PC-9 (cell line): ENCODE measurements at regions not wholly inside any gene's neighbourhood (a gene's known extent, or its start where the extent isn't known, plus 50 kb on each side); places are given as distances from the start of the nearest gene placed in this dataset.
A peak's percentile ranks its signal among the peaks of the same experiment; 100 is the strongest.

Source experiments
- BruUV-seq: library from RNA; stranded (reverse); fragments of 400-500 nt; replicated peaks from 2 replicates; lab custom pipeline; 2021; lab: Mats Ljungman, UMichigan
- CTCF ChIA-PET: fragments of 300-600 bp; sonication (Branson Sonifier 250); formaldehyde crosslinking; loops from one replicate; lab custom pipeline; 2022; ENCODE audit warnings: antibody characterized with exemption; lab: Charles Lee
- POLR2A ChIA-PET: fragments of 300-600 bp; sonication (Branson Sonifier 250); formaldehyde crosslinking; loops from one replicate; lab custom pipeline; 2022; ENCODE audit warnings: antibody characterized with exemption; ENCODE audit not compliant: unreplicated experiment; lab: Charles Lee
- DNase-seq, 2 experiments: peaks; one replicate each; pipeline versions ENCODE4 v3.0.0 to v3.0.0-alpha.2; 2015 to 2022; ENCODE audit warnings: mixed read lengths in 1 of 2
- H2AFZ ChIP-seq: fragments of 200-600 bp; sonication (generic); 2 replicates; pipeline ENCODE4 v1.8.1; 2017; ENCODE audit warnings: antibody characterized with exemption
- H3F3A ChIP-seq: fragments of 200-600 bp; sonication (generic); 2 replicates; pipeline ENCODE4 v1.8.1; 2017; ENCODE audit warnings: antibody characterized with exemption, mild to moderate bottlenecking, low read depth; ENCODE audit not compliant: insufficient read depth
- H3K27ac ChIP-seq: fragments of 200-600 bp; sonication (generic); 2 replicates; pipeline ENCODE4 v1.6.1; 2016; ENCODE audit warnings: mixed run types
- H3K27me3 ChIP-seq: fragments of 200-600 bp; sonication (generic); 2 replicates; pipeline ENCODE4 v1.6.1; 2016; ENCODE audit warnings: low read depth, mixed run types; ENCODE audit not compliant: insufficient read depth
- H3K36me3 ChIP-seq: fragments of 200-600 bp; sonication (generic); 2 replicates; pipeline ENCODE4 v1.6.1; 2016; ENCODE audit warnings: low read depth, mixed run types
- H3K4me1 ChIP-seq: fragments of 200-600 bp; sonication (generic); replicated peaks from 2 replicates; pipeline ENCODE4 v1.6.1; 2016; ENCODE audit warnings: mixed run types; ENCODE audit not compliant: insufficient read depth
- H3K4me2 ChIP-seq: fragments of 200-600 bp; sonication (generic); 2 replicates; pipeline ENCODE4 v1.6.1; 2017; ENCODE audit warnings: mixed run types
- H3K4me3 ChIP-seq: fragments of 200-600 bp; sonication (generic); 2 replicates; pipeline ENCODE4 v1.6.1; 2016; ENCODE audit warnings: mixed run types
- H3K79me2 ChIP-seq: fragments of 200-600 bp; sonication (generic); 2 replicates; pipeline ENCODE4 v1.6.1; 2017; ENCODE audit warnings: low read depth, mixed run types
- H3K9me2 ChIP-seq: fragments of 200-600 bp; sonication (generic); 2 replicates; pipeline ENCODE4 v1.8.1; 2017; ENCODE audit warnings: mild to moderate bottlenecking; ENCODE audit not compliant: insufficient read depth
- H3K9me3 ChIP-seq: fragments of 200-600 bp; sonication (generic); 2 replicates; pipeline ENCODE4 v1.8.1; 2016; ENCODE audit warnings: low read depth; ENCODE audit not compliant: insufficient read depth
- H4K20me1 ChIP-seq: fragments of 200-600 bp; sonication (generic); 2 replicates; pipeline ENCODE4 v1.8.1; 2017; ENCODE audit not compliant: insufficient read depth
- EZH2 ChIP-seq: fragments of 200-600 bp; sonication (generic); IDR thresholded peaks from 2 replicates; pipeline ENCODE4 v1.8.0; 2017; ENCODE audit warnings: antibody characterized with exemption, low read depth
- intact Hi-C: fragments of 100-400 bp; cut with micrococcal nuclease; formaldehyde crosslinking; loops from one replicate; pipeline ENCODE4 v1.10.0; 2022; ENCODE audit not compliant: unreplicated experiment
- TF ChIP-seq, protein P1 (sequence below): fragments of 200-600 bp; sonication (generic); conservative IDR thresholded peaks from 2 replicates; pipeline ENCODE4 v1.6.1; 2017; ENCODE audit warnings: mixed run types, antibody characterized with exemption, mild to moderate bottlenecking, moderate library complexity

DNA sequence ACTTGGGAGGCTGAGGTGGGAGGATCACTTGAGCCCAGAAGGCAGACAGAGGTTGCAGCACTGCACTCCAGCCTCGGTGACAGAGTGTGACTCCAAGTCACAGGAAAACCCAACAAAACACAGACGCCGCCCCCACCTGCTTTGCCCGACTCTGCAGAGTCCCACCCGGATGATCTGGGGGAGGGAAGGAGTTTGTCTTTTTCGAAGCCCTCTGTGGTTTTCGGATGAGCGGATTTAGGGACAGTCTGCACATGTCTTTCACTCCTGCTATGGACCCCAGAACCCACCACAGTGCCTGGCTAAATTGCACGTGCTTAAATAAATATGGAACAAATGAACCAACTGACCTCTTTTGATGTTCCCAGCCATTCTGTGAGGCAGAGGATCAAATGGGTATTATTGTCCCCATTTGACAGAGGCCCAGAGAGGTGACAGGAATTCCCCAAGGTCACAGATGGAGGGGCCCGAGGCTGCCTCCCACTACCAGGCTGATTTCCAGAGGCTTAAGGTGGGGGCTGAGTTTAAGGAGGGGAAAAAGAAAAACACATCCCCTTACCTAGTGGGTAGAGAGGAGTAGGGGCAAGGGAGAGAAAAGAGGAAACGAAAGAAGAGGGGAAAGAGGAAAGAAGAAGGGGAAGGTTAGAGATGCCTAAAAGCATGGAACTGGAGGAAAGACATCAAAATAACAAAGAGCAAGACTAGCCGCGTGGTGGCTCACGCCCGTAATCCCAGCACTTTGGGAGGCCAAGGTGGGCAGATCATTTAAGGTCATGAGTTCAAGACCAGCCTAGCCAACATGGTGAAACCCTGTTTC lies 59.4 kb upstream of the TFRC start:
- H3K79me2 ChIP-seq = no peaks in the 10 kb centered on the region
- H3K4me1 ChIP-seq = peaks cover 89% of the 10 kb centered on the region
- H3K4me3 ChIP-seq = no peak overlapping the region
- TF ChIP-seq EZH2 = no peak
- TF ChIP-seq, protein P1, sequence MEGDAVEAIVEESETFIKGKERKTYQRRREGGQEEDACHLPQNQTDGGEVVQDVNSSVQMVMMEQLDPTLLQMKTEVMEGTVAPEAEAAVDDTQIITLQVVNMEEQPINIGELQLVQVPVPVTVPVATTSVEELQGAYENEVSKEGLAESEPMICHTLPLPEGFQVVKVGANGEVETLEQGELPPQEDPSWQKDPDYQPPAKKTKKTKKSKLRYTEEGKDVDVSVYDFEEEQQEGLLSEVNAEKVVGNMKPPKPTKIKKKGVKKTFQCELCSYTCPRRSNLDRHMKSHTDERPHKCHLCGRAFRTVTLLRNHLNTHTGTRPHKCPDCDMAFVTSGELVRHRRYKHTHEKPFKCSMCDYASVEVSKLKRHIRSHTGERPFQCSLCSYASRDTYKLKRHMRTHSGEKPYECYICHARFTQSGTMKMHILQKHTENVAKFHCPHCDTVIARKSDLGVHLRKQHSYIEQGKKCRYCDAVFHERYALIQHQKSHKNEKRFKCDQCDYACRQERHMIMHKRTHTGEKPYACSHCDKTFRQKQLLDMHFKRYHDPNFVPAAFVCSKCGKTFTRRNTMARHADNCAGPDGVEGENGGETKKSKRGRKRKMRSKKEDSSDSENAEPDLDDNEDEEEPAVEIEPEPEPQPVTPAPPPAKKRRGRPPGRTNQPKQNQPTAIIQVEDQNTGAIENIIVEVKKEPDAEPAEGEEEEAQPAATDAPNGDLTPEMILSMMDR = no peak
- no peak overlapping the region for H2AFZ ChIP-seq
- BruUV-seq = no TSS peak
- peaks cover 70% of the 10 kb centered on the region for H3F3A ChIP-seq
- no peaks in the 10 kb centered on the region for H3K27me3 ChIP-seq
- CTCF ChIA-PET = no interaction called here
- intact Hi-C loops = no loop called here
- H3K9me3 ChIP-seq = no peaks in the 10 kb centered on the region
- peak overlapping the region; percentile 95 for H3K4me2 ChIP-seq
- no peaks in the 10 kb centered on the region for H3K36me3 ChIP-seq
- POLR2A ChIA-PET = no interaction called here
- H3K9me2 ChIP-seq = no peaks in the 10 kb centered on the region
- H4K20me1 ChIP-seq = no peaks in the 10 kb centered on the region
- no peak for DNase-seq
- H3K27ac ChIP-seq = peak overlapping the region; percentile 81

DNA sequence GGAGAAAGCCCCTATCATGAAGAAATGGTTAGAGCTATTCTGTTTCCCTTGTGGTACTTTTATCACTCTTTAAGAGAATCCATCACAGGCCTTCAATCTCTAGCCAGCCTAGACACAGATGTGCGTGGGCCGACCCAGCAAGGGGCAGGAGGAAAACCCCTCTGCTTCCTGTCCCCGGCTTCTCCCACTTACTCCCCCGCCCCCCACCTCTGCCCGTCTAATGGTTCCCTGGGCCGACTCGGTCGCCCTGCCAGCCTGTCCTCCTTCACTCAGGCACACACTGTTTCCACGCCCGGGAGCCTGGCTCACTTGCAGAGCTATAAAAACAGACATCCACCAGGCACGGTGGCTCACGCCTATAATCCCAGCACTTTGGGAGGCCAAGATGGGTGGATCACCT lies 58.3 kb upstream of the TFRC start:
- peaks cover 91% of the 10 kb centered on the region for H3K4me1 ChIP-seq
- no peaks in the 10 kb centered on the region for H3K27me3 ChIP-seq
- peaks cover 73% of the 10 kb centered on the region for H3F3A ChIP-seq
- H3K79me2 ChIP-seq = no peaks in the 10 kb centered on the region
- no peak overlapping the region for H2AFZ ChIP-seq
- no peak overlapping the region for H3K4me3 ChIP-seq
- BruUV-seq = no TSS peak
- H3K27ac ChIP-seq = no peak overlapping the region
- no peaks in the 10 kb centered on the region for H3K9me2 ChIP-seq
- POLR2A ChIA-PET = no interaction called here
- H3K9me3 ChIP-seq = no peaks in the 10 kb centered on the region
- CTCF ChIA-PET = no interaction called here
- H3K4me2 ChIP-seq = no peak overlapping the region
- TF ChIP-seq EZH2 = no peak
- TF ChIP-seq, protein P1 = no peak
- no peaks in the 10 kb centered on the region for H4K20me1 ChIP-seq
- intact Hi-C loops = no loop called here
- H3K36me3 ChIP-seq = no peaks in the 10 kb centered on the region
- DNase-seq = no peak

DNA sequence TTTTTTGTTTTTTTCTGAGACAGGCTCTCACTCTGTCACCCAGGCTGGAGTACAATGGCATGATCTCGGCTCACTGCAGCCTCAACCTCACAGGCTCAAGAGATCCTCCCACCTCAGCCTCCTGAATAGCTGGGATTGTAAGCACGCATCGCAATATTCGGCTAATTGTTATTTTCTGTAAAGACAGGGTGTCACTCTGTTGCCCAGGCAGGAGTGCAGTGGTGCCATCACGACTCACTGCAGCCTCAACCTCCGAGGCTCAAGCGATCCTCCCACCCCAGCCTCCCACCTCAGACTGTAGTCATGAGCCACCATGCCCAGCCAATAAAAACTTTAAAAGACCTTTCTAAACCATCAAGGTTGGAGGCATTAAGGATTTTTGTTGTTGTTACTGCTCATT lies 57.4 kb upstream of the TFRC start:
- intact Hi-C loops = loop anchor here (5.0 kb wide), 1 partner anchor 198 kb away; the partner anchor contains the start of gene TM4SF19
- Histone ChIP-seq H4K20me1 (no peaks in the 10 kb centered on the region), H3K9me3 (no peaks in the 10 kb centered on the region), H3F3A (peaks cover 82% of the 10 kb centered on the region), H3K9me2 (no peaks in the 10 kb centered on the region), H3K4me2 (peak overlapping the region; percentile 22), H3K27me3 (no peaks in the 10 kb centered on the region), H3K4me3 (no peak overlapping the region), H3K4me1 (peaks cover 98% of the 10 kb centered on the region), H3K36me3 (no peaks in the 10 kb centered on the region), H3K27ac (peak overlapping the region; percentile 85), H2AFZ (no peak overlapping the region), H3K79me2 (no peaks in the 10 kb centered on the region)
- ChIA-PET POLR2A (no interaction called here), CTCF (no interaction called here)
- TF ChIP-seq, protein P1 = no peak
- no peak for TF ChIP-seq EZH2
- BruUV-seq = no TSS peak
- DNase-seq = no peak
